Parathyroid adenoma (tissue), 2 donors: ENCODE measurements at regions not wholly inside any gene's neighbourhood (a gene's known extent, or its start where the extent isn't known, plus 50 kb on each side); places are given as distances from the start of the nearest gene placed in this dataset.

Experiments used
- H2AFZ ChIP-seq: fragments of 300-600 bp; sonication (generic); one replicate; pipeline ENCODE4 v1.7.0; 2017; ENCODE audit warnings: antibody characterized with exemption, mild to moderate bottlenecking
- H3K27ac ChIP-seq: fragments of 300-600 bp; sonication (generic); one replicate; pipeline ENCODE4 v1.7.0; 2017
- H3K27me3 ChIP-seq: fragments of 300-600 bp; sonication (generic); one replicate; pipeline ENCODE4 v1.7.0; 2017; ENCODE audit warnings: low read length; ENCODE audit not compliant: control insufficient read depth, insufficient read depth
- H3K36me3 ChIP-seq: fragments of 300-600 bp; sonication (generic); one replicate; pipeline ENCODE4 v1.7.0; 2017; ENCODE audit warnings: low read length; ENCODE audit not compliant: control insufficient read depth, insufficient read depth
- H3K4me1 ChIP-seq: fragments of 300-600 bp; sonication (generic); one replicate; pipeline ENCODE4 v1.7.0; 2017; ENCODE audit warnings: control low read depth
- H3K4me2 ChIP-seq: fragments of 300-600 bp; sonication (generic); one replicate; pipeline ENCODE4 v1.7.0; 2017; ENCODE audit warnings: low read length
- H3K4me3 ChIP-seq: fragments of 300-600 bp; sonication (generic); one replicate; pipeline ENCODE4 v1.7.0; 2017; ENCODE audit warnings: low read depth, low read length
- H3K79me2 ChIP-seq: fragments of 300-600 bp; sonication (generic); one replicate; pipeline ENCODE4 v1.7.0; 2017; ENCODE audit warnings: control low read depth
- H3K9ac ChIP-seq: fragments of 300-600 bp; sonication (generic); one replicate; pipeline ENCODE4 v1.7.0; 2017; ENCODE audit warnings: mild to moderate bottlenecking
- H3K9me3 ChIP-seq: fragments of 300-600 bp; sonication (generic); one replicate; pipeline ENCODE4 v1.7.0; 2017; ENCODE audit warnings: low read length; ENCODE audit not compliant: control insufficient read depth
- TF ChIP-seq, protein P1 (sequence below): fragments of 300-600 bp; sonication (generic); IDR thresholded peaks from one replicate; pipeline ENCODE4 v1.7.0; 2017; ENCODE audit warnings: antibody characterized with exemption, mild to moderate bottlenecking
- donor health status: primary hyperparathyroidism.

DNA sequence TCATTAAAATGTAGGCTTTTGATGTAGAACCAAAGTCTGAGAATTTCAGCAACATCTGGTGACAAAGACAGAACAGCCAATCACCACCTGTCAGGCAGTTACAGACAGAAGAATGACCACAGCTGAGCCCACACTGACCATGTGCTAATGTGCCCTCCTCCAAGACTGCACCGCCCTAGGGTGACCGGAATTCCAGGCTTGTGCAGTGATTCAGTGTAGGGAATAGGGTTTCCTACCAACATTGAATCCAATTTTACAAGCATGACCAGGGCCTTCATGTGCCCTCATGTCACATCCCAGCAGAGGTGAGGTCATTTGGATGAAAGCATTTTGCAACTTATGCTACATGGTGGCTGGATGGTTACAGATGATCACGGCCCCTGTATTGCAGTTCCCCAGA, 412.5 kb downstream of the SOX2 start:
- no peaks in the 10 kb centered on the region for H3K9me3 ChIP-seq
- no peak overlapping the region for H3K4me2 ChIP-seq
- H3K9ac ChIP-seq: no peak overlapping the region
- TF ChIP-seq, protein P1, sequence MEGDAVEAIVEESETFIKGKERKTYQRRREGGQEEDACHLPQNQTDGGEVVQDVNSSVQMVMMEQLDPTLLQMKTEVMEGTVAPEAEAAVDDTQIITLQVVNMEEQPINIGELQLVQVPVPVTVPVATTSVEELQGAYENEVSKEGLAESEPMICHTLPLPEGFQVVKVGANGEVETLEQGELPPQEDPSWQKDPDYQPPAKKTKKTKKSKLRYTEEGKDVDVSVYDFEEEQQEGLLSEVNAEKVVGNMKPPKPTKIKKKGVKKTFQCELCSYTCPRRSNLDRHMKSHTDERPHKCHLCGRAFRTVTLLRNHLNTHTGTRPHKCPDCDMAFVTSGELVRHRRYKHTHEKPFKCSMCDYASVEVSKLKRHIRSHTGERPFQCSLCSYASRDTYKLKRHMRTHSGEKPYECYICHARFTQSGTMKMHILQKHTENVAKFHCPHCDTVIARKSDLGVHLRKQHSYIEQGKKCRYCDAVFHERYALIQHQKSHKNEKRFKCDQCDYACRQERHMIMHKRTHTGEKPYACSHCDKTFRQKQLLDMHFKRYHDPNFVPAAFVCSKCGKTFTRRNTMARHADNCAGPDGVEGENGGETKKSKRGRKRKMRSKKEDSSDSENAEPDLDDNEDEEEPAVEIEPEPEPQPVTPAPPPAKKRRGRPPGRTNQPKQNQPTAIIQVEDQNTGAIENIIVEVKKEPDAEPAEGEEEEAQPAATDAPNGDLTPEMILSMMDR: no peak
- no peaks in the 10 kb centered on the region for H3K4me1 ChIP-seq
- H3K36me3 ChIP-seq: no peaks in the 10 kb centered on the region
- H3K27me3 ChIP-seq: no peaks in the 10 kb centered on the region
- no peak overlapping the region for H2AFZ ChIP-seq
- no peak overlapping the region for H3K27ac ChIP-seq
- no peak overlapping the region for H3K4me3 ChIP-seq
- no peaks in the 10 kb centered on the region for H3K79me2 ChIP-seq

DNA sequence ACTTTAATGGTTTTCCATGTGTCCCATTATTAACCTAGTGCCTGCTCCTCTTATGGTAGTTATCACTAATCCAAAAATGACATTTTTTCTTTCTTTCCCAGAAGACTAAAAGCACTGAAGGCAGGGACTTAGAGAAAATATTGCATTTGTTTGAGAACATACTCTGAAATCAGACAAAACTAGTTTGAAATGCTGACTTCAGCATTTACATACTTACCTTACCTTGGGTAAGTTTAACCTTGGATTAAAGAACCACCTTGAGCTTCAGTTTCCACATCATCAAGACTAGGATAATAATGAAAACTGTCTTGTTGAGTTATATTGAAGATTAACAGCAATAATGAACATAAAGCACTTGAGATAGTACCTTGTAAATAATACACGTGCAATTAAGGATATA, 413.0 kb downstream of the SOX2 start:
- H3K27me3 ChIP-seq: no peaks in the 10 kb centered on the region
- H3K4me1 ChIP-seq: no peaks in the 10 kb centered on the region
- H3K36me3 ChIP-seq: no peaks in the 10 kb centered on the region
- no peak overlapping the region for H2AFZ ChIP-seq
- no peak overlapping the region for H3K27ac ChIP-seq
- no peak overlapping the region for H3K4me3 ChIP-seq
- no peak overlapping the region for H3K4me2 ChIP-seq
- H3K9me3 ChIP-seq: no peaks in the 10 kb centered on the region
- no peaks in the 10 kb centered on the region for H3K79me2 ChIP-seq
- no peak overlapping the region for H3K9ac ChIP-seq
- TF ChIP-seq, protein P1: no peak

DNA sequence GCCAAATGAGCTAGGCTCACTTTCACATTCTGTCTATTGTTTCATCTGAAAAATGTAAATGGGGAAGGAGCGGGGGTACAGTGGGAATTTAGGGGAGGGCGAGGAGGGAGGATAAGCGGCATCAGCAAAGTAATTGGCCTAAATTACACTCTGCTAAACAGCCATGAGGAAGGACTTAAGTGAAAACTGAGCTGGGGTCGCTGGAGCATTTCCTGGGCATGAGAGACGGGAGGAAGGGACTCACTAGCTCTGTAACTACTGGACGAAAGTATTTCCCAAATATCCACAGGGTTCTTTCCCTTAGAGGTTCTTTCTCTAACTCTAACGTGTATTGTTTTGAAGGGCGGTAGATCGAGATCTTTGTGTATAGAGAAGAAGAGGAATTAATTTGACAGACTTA, 418.0 kb downstream of the SOX2 start:
- no peaks in the 10 kb centered on the region for H3K36me3 ChIP-seq
- H3K4me3 ChIP-seq: no peak overlapping the region
- H3K27ac ChIP-seq: no peak overlapping the region
- no peaks in the 10 kb centered on the region for H3K9me3 ChIP-seq
- H3K9ac ChIP-seq: no peak overlapping the region
- TF ChIP-seq, protein P1: no peak
- no peak overlapping the region for H3K4me2 ChIP-seq
- no peaks in the 10 kb centered on the region for H3K27me3 ChIP-seq
- H2AFZ ChIP-seq: no peak overlapping the region
- H3K79me2 ChIP-seq: no peaks in the 10 kb centered on the region
- H3K4me1 ChIP-seq: no peaks in the 10 kb centered on the region

DNA sequence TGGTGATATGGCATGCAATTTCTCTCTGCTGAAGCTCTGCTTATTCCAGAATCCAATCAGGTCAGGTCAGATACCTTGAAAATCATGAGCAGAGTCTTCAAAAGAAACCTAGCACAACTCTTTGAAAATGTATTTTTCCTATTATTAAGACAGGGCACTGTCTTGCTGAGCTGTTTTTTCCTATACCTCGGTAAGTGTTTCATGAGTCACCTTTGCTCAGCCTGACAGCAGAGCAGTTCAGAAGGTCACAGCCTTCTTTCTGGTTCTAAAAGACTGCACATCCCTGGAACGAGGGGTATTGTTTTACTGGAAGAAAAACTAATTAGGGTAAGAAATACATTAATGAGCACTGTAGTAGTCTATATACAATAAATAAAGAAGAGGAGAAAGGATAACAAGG, 422.0 kb downstream of the SOX2 start:
- H3K9ac ChIP-seq: no peak overlapping the region
- no peaks in the 10 kb centered on the region for H3K79me2 ChIP-seq
- no peak overlapping the region for H2AFZ ChIP-seq
- no peaks in the 10 kb centered on the region for H3K9me3 ChIP-seq
- no peaks in the 10 kb centered on the region for H3K27me3 ChIP-seq
- H3K4me3 ChIP-seq: no peak overlapping the region
- no peak overlapping the region for H3K4me2 ChIP-seq
- TF ChIP-seq, protein P1: no peak
- H3K4me1 ChIP-seq: no peaks in the 10 kb centered on the region
- H3K27ac ChIP-seq: no peak overlapping the region
- H3K36me3 ChIP-seq: no peaks in the 10 kb centered on the region

DNA sequence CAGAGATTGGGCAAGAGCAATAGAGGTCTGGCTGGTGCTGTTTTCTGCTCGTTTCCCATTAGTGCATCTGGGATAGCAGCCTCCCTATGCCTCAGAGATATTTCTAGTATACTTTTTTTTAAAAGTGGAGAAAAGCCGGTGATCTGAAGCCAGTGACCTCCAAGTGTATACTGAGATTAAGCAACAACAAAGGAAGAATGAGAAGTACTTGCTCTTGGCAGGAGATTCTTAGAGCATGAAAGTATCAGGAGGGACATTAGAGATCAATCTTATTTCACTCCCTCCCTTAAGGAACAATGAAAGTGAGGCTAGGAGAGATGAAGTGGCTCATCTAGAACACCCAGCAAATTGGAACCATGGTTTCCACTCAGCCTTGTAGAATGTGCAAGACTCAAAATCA, 423.3 kb downstream of the SOX2 start:
- no peak overlapping the region for H3K4me2 ChIP-seq
- no peaks in the 10 kb centered on the region for H3K9me3 ChIP-seq
- H3K4me3 ChIP-seq: no peak overlapping the region
- H3K9ac ChIP-seq: no peak overlapping the region
- H3K27ac ChIP-seq: no peak overlapping the region
- no peaks in the 10 kb centered on the region for H3K27me3 ChIP-seq
- H3K4me1 ChIP-seq: no peaks in the 10 kb centered on the region
- no peaks in the 10 kb centered on the region for H3K79me2 ChIP-seq
- H2AFZ ChIP-seq: no peak overlapping the region
- no peaks in the 10 kb centered on the region for H3K36me3 ChIP-seq
- TF ChIP-seq, protein P1: no peak
